ENCODE measurements at regions not wholly inside any gene's neighbourhood (a gene's known extent, or its start where the extent isn't known, plus 50 kb on each side); places are given as distances from the start of the nearest gene placed in this dataset.

DNA sequence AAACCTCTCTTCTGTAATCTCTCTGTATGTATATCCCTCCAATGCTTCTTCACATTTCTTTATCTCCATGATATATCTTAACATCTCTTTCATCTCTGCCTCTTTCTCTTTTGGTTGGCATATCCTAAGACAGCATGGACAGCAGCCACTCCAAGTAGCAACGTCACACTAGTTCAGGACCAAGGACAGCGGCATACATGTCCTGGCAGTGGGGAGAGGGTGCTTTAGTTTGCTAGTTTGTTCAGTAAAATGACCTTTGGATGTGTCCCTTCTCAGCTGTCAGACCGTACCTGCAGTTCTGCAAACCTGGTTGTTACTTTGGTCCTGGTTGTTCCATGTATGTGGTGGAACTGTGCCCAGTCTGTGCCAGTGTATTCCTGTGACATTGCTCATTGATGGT, 225.6 kb upstream of the ROPN1 start:
- peak; percentile 64 for DNase-seq
- in situ Hi-C loops (cut with MboI; ENCODE audit: low pct_unique_long_range_greater_than_20kb, low sequenced_read_pairs): no loop called here

DNA sequence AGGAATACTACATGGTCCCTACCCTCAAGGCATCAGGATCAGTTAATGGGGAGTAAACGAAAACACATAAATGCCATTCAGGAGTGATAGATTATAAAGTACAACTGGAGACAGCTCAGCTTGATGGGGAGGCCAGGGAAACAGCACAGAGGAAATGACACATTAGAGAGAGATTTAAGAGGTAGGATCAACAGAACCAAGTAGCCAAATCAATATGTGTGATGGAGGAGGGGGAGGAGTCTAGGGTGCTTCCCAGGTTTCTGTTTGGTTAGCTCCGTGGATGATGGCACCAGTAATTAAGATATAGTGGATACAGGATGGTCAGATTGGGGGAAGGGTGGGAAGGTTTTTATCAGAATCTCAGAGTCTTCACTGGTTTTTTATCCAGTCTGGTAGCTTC, 229.5 kb upstream of the ROPN1 start:
- in situ Hi-C loops (cut with MboI; ENCODE audit: low pct_unique_long_range_greater_than_20kb, low sequenced_read_pairs): no loop called here
- no peak for DNase-seq

- in situ Hi-C loops (cut with MboI; ENCODE audit: low pct_unique_long_range_greater_than_20kb, low sequenced_read_pairs): no loop called here
Observed at GRCh38 chr3:124223853-124224252, 231.9 kb upstream of the ROPN1 start.

GRCh38 chr3:124227150-124227630, 235.3 kb upstream of the ROPN1 start:
- in situ Hi-C loops (cut with MboI; ENCODE audit: low pct_unique_long_range_greater_than_20kb, low sequenced_read_pairs): no loop called here
- DNase-seq: no peak

More at GRCh38 chr3:124223853-124224252, 231.9 kb upstream of the ROPN1 start:
- DNase-seq: no peak

DNA sequence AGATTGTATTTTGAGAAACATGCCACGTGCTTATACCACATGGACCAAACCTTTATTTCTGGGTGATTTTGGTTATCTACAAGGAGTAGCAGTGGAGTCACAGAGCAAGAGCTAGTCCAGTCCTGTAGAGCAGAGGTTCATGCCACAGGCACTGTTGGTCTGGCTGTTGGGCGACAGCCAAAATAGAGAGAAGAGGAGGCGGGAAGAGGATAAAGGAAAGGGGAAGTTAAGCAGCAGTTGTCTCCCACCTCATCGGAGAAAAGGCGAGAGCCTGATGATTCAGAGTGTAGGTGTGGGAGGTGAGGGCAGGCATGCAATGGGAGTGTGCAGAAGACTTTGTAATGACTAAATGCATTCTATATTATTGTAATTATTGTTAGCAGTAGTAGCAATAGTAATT, 237.5 kb upstream of the ROPN1 start:
- in situ Hi-C loops (cut with MboI; ENCODE audit: low pct_unique_long_range_greater_than_20kb, low sequenced_read_pairs): no loop called here

GRCh38 chr3:124229836-124230235, 237.9 kb upstream of the ROPN1 start:
- in situ Hi-C loops (cut with MboI; ENCODE audit: low pct_unique_long_range_greater_than_20kb, low sequenced_read_pairs): no loop called here
- no peak for DNase-seq

More for the DNA sequence above, 237.5 kb upstream of the ROPN1 start:
- peak; percentile 80 for DNase-seq

- no peak for DNase-seq
- in situ Hi-C loops (cut with MboI; ENCODE audit: low pct_unique_long_range_greater_than_20kb, low sequenced_read_pairs): no loop called here
Observed at GRCh38 chr3:124230432-124230831, 238.5 kb upstream of the ROPN1 start.

DNA sequence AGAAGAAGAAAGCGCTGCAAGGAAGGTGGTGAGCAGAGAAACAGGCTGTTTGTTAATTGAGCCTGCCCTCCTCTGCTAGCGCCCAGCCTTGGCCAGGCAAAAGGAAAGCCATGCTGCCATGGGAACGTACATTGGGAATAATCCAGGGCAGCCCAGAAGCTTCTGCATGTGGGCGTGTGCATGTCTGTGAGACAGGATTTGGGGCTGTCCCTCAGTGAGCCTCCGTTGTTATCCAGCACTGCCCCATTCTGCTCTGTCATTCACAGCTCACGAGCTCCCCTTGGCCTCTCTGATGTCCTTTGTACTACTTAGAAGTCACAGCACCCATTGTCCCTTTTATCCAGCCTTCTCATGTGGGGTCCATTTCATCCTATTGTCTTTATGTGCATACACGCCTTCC, 239.1 kb upstream of the ROPN1 start:
- in situ Hi-C loops (cut with MboI; ENCODE audit: low pct_unique_long_range_greater_than_20kb, low sequenced_read_pairs): no loop called here
- DNase-seq: no peak

- DNase-seq: no peak
- in situ Hi-C loops (cut with MboI; ENCODE audit: low pct_unique_long_range_greater_than_20kb, low sequenced_read_pairs): no loop called here
Observed at GRCh38 chr3:124234852-124235252, 242.9 kb upstream of the ROPN1 start.

- in situ Hi-C loops (cut with MboI; ENCODE audit: low pct_unique_long_range_greater_than_20kb, low sequenced_read_pairs): no loop called here
Observed at GRCh38 chr3:124235446-124235845, 243.5 kb upstream of the ROPN1 start.

GRCh38 chr3:124243177-124243859, 251.4 kb upstream of the ROPN1 start:
- in situ Hi-C loops (cut with MboI; ENCODE audit: low pct_unique_long_range_greater_than_20kb, low sequenced_read_pairs): no loop called here
- DNase-seq: no peak

More at GRCh38 chr3:124235446-124235845, 243.5 kb upstream of the ROPN1 start:
- no peak for DNase-seq

- in situ Hi-C loops (cut with MboI; ENCODE audit: low pct_unique_long_range_greater_than_20kb, low sequenced_read_pairs): no loop called here
- DNase-seq: no peak
Observed at GRCh38 chr3:124246376-124246775, 254.5 kb upstream of the ROPN1 start.

GRCh38 chr3:124246949-124247348, 255.0 kb upstream of the ROPN1 start:
- DNase-seq: peak; percentile 11

GRCh38 chr3:124248471-124249028, 256.6 kb upstream of the ROPN1 start:
- no peak for DNase-seq
- in situ Hi-C loops (cut with MboI; ENCODE audit: low pct_unique_long_range_greater_than_20kb, low sequenced_read_pairs): no loop called here

More at GRCh38 chr3:124246949-124247348, 255.0 kb upstream of the ROPN1 start:
- in situ Hi-C loops (cut with MboI; ENCODE audit: low pct_unique_long_range_greater_than_20kb, low sequenced_read_pairs): no loop called here

DNA sequence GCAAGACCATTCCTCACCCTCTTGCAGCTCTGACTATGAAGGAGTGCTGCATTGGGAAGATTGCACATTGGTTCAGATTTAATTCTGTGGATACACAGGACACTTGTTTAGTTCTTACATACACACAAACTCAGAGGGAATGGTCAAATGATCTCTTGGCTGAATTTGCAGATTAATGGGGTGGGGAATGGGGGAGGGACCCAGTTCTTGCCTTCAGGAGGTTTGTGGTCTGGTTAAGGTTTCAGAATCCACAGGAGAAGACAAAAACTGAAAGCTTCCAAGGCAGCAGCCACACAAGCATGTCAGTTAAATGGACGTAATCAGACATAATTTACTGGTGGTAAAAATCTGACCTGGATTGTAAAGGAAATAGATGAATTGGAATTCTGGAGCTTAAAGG, 257.1 kb upstream of the ROPN1 start:
- DNase-seq: no peak
- in situ Hi-C loops (cut with MboI; ENCODE audit: low pct_unique_long_range_greater_than_20kb, low sequenced_read_pairs): no loop called here

- in situ Hi-C loops (cut with MboI; ENCODE audit: low pct_unique_long_range_greater_than_20kb, low sequenced_read_pairs): no loop called here
- peak; percentile 89 for DNase-seq
Observed at GRCh38 chr3:124250053-124250452, 258.1 kb upstream of the ROPN1 start.

DNA sequence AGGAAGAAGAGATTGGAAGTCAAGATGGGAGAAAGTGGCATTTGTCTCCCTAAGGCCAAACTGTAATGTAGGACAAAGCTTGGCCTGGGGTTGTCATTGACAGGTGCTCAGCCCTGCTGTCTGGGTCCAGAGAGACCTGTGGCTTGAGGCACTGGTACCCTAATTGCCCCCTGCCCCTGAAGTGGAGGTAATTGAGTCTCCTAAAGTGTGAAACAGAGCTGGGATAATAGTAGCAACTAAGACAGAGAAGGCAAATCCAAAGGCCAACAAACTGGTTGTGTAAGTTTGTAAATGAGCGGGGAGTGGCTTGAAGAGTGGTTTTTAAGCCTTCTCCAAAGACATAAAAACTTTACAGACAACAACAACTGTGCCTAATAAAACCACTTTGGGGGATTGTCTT, 264.2 kb upstream of the ROPN1 start:
- DNase-seq: no peak

DNA sequence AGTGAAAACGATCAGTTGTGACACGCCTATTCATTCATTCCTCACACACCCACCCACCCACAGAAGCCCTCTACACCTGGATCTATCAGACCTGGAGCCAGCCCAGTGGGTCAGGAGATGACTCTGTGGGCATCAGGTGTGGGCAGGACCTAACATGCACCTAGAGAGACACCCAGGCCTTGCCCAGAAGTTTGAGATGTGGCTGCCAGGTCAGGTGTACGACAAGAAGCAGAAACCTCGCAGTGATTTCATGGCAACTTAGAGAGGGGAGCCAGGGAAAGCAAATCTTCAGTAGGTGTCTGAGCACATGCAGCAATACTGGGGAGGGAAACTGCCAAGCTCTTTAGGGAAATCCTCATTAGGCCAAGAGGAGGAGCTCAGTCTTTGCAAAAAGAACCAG, 264.7 kb upstream of the ROPN1 start:
- in situ Hi-C loops (cut with MboI; ENCODE audit: low pct_unique_long_range_greater_than_20kb, low sequenced_read_pairs): no loop called here
- DNase-seq: no peak

More for the DNA sequence above, 264.2 kb upstream of the ROPN1 start:
- in situ Hi-C loops (cut with MboI; ENCODE audit: low pct_unique_long_range_greater_than_20kb, low sequenced_read_pairs): no loop called here

DNA sequence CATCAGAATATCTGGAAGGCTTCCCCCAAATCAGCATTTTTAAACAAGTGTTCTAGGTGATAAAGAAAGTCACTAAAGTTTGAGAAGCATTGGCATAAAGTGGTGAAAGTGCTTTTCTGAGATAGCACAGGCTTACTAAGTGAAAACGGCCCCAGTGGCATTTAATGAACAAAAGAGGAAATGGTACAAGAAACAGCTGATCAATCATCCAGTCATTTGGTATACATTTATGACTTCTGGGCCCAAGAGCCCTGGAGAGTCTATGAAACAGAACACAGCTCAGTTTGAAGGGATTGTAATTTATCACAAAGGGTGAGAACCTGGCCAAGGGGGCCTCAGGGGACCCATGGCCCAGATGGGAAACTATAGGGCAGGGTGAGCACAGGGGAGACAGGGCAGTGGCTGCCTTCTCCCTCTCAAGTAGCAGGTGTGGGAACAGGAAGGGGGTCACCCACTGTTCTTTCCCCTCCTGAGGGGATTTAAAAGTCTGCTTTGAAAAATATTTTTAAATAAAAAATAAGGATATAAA, 265.5 kb upstream of the ROPN1 start:
- in situ Hi-C loops (cut with MboI; ENCODE audit: low pct_unique_long_range_greater_than_20kb, low sequenced_read_pairs): no loop called here

DNA sequence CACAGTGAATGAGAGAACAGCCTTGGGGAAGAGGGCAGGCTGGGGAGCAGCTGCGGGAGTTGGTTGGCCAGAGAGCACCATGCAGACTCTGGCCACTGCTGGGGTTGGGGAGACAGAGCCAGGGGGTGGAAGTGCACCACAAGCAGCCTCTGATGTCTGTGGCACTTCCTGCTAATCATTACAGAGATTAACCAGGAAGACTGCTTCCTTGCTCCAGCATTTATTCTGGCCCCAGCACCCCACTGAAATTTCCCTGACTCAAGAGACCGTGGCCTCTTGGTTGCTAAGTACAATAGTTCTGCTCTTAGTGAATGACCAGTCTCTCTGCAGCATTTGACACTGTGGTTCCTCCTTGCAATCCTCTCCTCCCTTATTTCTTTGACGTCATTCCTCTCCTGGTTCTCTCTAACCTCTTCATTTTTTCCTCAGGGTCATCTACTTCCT, 266.2 kb upstream of the ROPN1 start:
- in situ Hi-C loops (cut with MboI; ENCODE audit: low pct_unique_long_range_greater_than_20kb, low sequenced_read_pairs): no loop called here
- DNase-seq: no peak

More for the DNA sequence above, 265.5 kb upstream of the ROPN1 start:
- no peak for DNase-seq
